ENCODE measurements at regions not wholly inside any gene's neighbourhood (a gene's known extent, or its start where the extent isn't known, plus 50 kb on each side); places are given as distances from the start of the nearest gene placed in this dataset.
A peak's percentile ranks its signal among the peaks of the same experiment; 100 is the strongest.

- no peak overlapping the region for H3K4me2 ChIP-seq (ENCODE audit: low read length)
- no peak overlapping the region for H4K8ac ChIP-seq (ENCODE audit: low read depth, low read length)
- H2BK5ac ChIP-seq (ENCODE audit: low read depth, low read length, poor library complexity): no peak overlapping the region
- H3K14ac ChIP-seq (ENCODE audit: low read length): no peak overlapping the region
- H3K4me1 ChIP-seq (ENCODE audit: control insufficient read depth in 1 of 2, insufficient read depth in 2 of 2, low read length in 2 of 2): no peaks in the 10 kb centered on the region
- no peak overlapping the region for H3K27ac ChIP-seq (ENCODE audit: low read depth, low read length)
- no peaks in the 10 kb centered on the region for H3K27me3 ChIP-seq (ENCODE audit: insufficient read depth, low read length)
- H3K79me1 ChIP-seq (ENCODE audit: low read length): no peaks in the 10 kb centered on the region
- H3K4ac ChIP-seq (ENCODE audit: low read depth, low read length): no peak overlapping the region
- no CpG with 5 or more reads among the region's 4 CpGs for WGBS (ENCODE audit: extremely low coverage, insufficient coverage, insufficient read length)
- no peak overlapping the region for H2AFZ ChIP-seq (ENCODE audit: insufficient read depth, low read length, poor library complexity)
- H3K23ac ChIP-seq (ENCODE audit: low read length): no peak overlapping the region
- H3K9me3 ChIP-seq (ENCODE audit: insufficient read depth, low read depth, low read length): peaks cover 4% of the 10 kb centered on the region
- no peak overlapping the region for H4K12ac ChIP-seq (ENCODE audit: low read depth, low read length)
- no peak overlapping the region for H3K18ac ChIP-seq (ENCODE audit: low read length)
- no peak overlapping the region for H2BK12ac ChIP-seq (ENCODE audit: low read length)
- H3K9ac ChIP-seq (ENCODE audit: low read length): no peak overlapping the region
- no peak overlapping the region for H4K91ac ChIP-seq (ENCODE audit: low read depth, low read length)
- no peaks in the 10 kb centered on the region for H3K79me2 ChIP-seq (ENCODE audit: control insufficient read depth, insufficient read depth, low read length, poor library complexity)
- no peak overlapping the region for H2BK120ac ChIP-seq (ENCODE audit: insufficient read depth, low read length, poor library complexity)
- H2AK5ac ChIP-seq (ENCODE audit: low read length): no peak overlapping the region
- H3K36me3 ChIP-seq (ENCODE audit: control insufficient read depth in 1 of 2, insufficient read depth in 2 of 2, low read length in 2 of 2): no peaks in the 10 kb centered on the region
- DNase-seq: peak; percentile 28 to 79
- no peak overlapping the region for H3K4me3 ChIP-seq (ENCODE audit: low read depth, low read length)
Measured at GRCh38 chr7:106430103-106430502, 145.3 kb upstream of the NAMPT start.

GRCh38 chr7:106426803-106427202 is 142.0 kb upstream of the NAMPT start:
- no peaks in the 10 kb centered on the region for H3K36me3 ChIP-seq (ENCODE audit: control insufficient read depth in 1 of 2, insufficient read depth in 2 of 2, low read length in 2 of 2)

GRCh38 chr7:106425017-106425719 is 140.4 kb upstream of the NAMPT start:
- Histone ChIP-seq H3K4me1 (ENCODE audit: control insufficient read depth in 1 of 2, insufficient read depth in 2 of 2, low read length in 2 of 2) (no peaks in the 10 kb centered on the region), H3K14ac (ENCODE audit: low read length) (no peak overlapping the region), H2BK120ac (ENCODE audit: insufficient read depth, low read length, poor library complexity) (no peak overlapping the region), H3K79me1 (ENCODE audit: low read length) (no peaks in the 10 kb centered on the region), H3K9ac (ENCODE audit: low read length) (peak overlapping the region; percentile 59), H4K8ac (ENCODE audit: low read depth, low read length) (no peak overlapping the region), H2BK12ac (ENCODE audit: low read length) (no peak overlapping the region), H3K9me3 (ENCODE audit: insufficient read depth, low read depth, low read length) (peaks cover 4% of the 10 kb centered on the region), H3K4me2 (ENCODE audit: low read length) (no peak overlapping the region), H2BK5ac (ENCODE audit: low read depth, low read length, poor library complexity) (no peak overlapping the region), H3K27ac (ENCODE audit: low read depth, low read length) (no peak overlapping the region), H3K79me2 (ENCODE audit: control insufficient read depth, insufficient read depth, low read length, poor library complexity) (no peaks in the 10 kb centered on the region), H3K23ac (ENCODE audit: low read length) (no peak overlapping the region), H4K91ac (ENCODE audit: low read depth, low read length) (no peak overlapping the region), H4K12ac (ENCODE audit: low read depth, low read length) (no peak overlapping the region), H3K27me3 (ENCODE audit: insufficient read depth, low read length) (no peaks in the 10 kb centered on the region), H3K18ac (ENCODE audit: low read length) (no peak overlapping the region), H3K4ac (ENCODE audit: low read depth, low read length) (no peak overlapping the region), H3K4me3 (ENCODE audit: low read depth, low read length) (no peak overlapping the region), H3K36me3 (ENCODE audit: control insufficient read depth in 1 of 2, insufficient read depth in 2 of 2, low read length in 2 of 2) (no peaks in the 10 kb centered on the region), H2AFZ (ENCODE audit: insufficient read depth, low read length, poor library complexity) (no peak overlapping the region), H2AK5ac (ENCODE audit: low read length) (no peak overlapping the region)
- WGBS (ENCODE audit: extremely low coverage, insufficient coverage, insufficient read length): no CpG with 5 or more reads among the region's 7 CpGs
- peak; percentile 96 to 98 for DNase-seq

More at GRCh38 chr7:106426803-106427202, 142.0 kb upstream of the NAMPT start:
- H3K9me3 ChIP-seq (ENCODE audit: insufficient read depth, low read depth, low read length): peaks cover 4% of the 10 kb centered on the region
- no peak overlapping the region for H4K91ac ChIP-seq (ENCODE audit: low read depth, low read length)
- no peak overlapping the region for H2BK120ac ChIP-seq (ENCODE audit: insufficient read depth, low read length, poor library complexity)
- H3K79me1 ChIP-seq (ENCODE audit: low read length): no peaks in the 10 kb centered on the region
- H2AK5ac ChIP-seq (ENCODE audit: low read length): no peak overlapping the region
- H3K27me3 ChIP-seq (ENCODE audit: insufficient read depth, low read length): no peaks in the 10 kb centered on the region
- no peak overlapping the region for H4K12ac ChIP-seq (ENCODE audit: low read depth, low read length)
- H3K4me3 ChIP-seq (ENCODE audit: low read depth, low read length): no peak overlapping the region
- H3K9ac ChIP-seq (ENCODE audit: low read length): no peak overlapping the region
- H4K8ac ChIP-seq (ENCODE audit: low read depth, low read length): no peak overlapping the region
- H2AFZ ChIP-seq (ENCODE audit: insufficient read depth, low read length, poor library complexity): no peak overlapping the region
- H3K23ac ChIP-seq (ENCODE audit: low read length): no peak overlapping the region
- DNase-seq: no peak
- no peak overlapping the region for H3K27ac ChIP-seq (ENCODE audit: low read depth, low read length)
- no peak overlapping the region for H3K4me2 ChIP-seq (ENCODE audit: low read length)
- no peak overlapping the region for H3K14ac ChIP-seq (ENCODE audit: low read length)
- H3K4me1 ChIP-seq (ENCODE audit: control insufficient read depth in 1 of 2, insufficient read depth in 2 of 2, low read length in 2 of 2): no peaks in the 10 kb centered on the region
- H3K4ac ChIP-seq (ENCODE audit: low read depth, low read length): no peak overlapping the region
- H2BK5ac ChIP-seq (ENCODE audit: low read depth, low read length, poor library complexity): no peak overlapping the region
- no peak overlapping the region for H3K18ac ChIP-seq (ENCODE audit: low read length)
- WGBS (ENCODE audit: extremely low coverage, insufficient coverage, insufficient read length): no CpG with 5 or more reads among the region's 7 CpGs
- H3K79me2 ChIP-seq (ENCODE audit: control insufficient read depth, insufficient read depth, low read length, poor library complexity): no peaks in the 10 kb centered on the region
- H2BK12ac ChIP-seq (ENCODE audit: low read length): no peak overlapping the region

GRCh38 chr7:106424476-106425016 is 139.8 kb upstream of the NAMPT start:
- no peak overlapping the region for H3K9ac ChIP-seq (ENCODE audit: low read length)
- no peak overlapping the region for H3K27ac ChIP-seq (ENCODE audit: low read depth, low read length)
- H3K36me3 ChIP-seq (ENCODE audit: control insufficient read depth in 1 of 2, insufficient read depth in 2 of 2, low read length in 2 of 2): no peaks in the 10 kb centered on the region
- no peaks in the 10 kb centered on the region for H3K79me2 ChIP-seq (ENCODE audit: control insufficient read depth, insufficient read depth, low read length, poor library complexity)
- no peak overlapping the region for H4K91ac ChIP-seq (ENCODE audit: low read depth, low read length)
- H3K79me1 ChIP-seq (ENCODE audit: low read length): no peaks in the 10 kb centered on the region
- H4K8ac ChIP-seq (ENCODE audit: low read depth, low read length): no peak overlapping the region
- no peak overlapping the region for H3K23ac ChIP-seq (ENCODE audit: low read length)
- H3K18ac ChIP-seq (ENCODE audit: low read length): no peak overlapping the region
- DNase-seq: peak; percentile 48 to 72
- no peak overlapping the region for H3K4me2 ChIP-seq (ENCODE audit: low read length)
- H3K14ac ChIP-seq (ENCODE audit: low read length): no peak overlapping the region
- H3K4ac ChIP-seq (ENCODE audit: low read depth, low read length): no peak overlapping the region
- no peak overlapping the region for H3K4me3 ChIP-seq (ENCODE audit: low read depth, low read length)
- no peak overlapping the region for H2AFZ ChIP-seq (ENCODE audit: insufficient read depth, low read length, poor library complexity)
- H3K9me3 ChIP-seq (ENCODE audit: insufficient read depth, low read depth, low read length): peaks cover 4% of the 10 kb centered on the region
- no peak overlapping the region for H4K12ac ChIP-seq (ENCODE audit: low read depth, low read length)
- no peak overlapping the region for H2BK120ac ChIP-seq (ENCODE audit: insufficient read depth, low read length, poor library complexity)
- H2BK5ac ChIP-seq (ENCODE audit: low read depth, low read length, poor library complexity): no peak overlapping the region
- H2AK5ac ChIP-seq (ENCODE audit: low read length): no peak overlapping the region
- H2BK12ac ChIP-seq (ENCODE audit: low read length): no peak overlapping the region
- H3K27me3 ChIP-seq (ENCODE audit: insufficient read depth, low read length): no peaks in the 10 kb centered on the region
- whole genome bisulfite sequencing (ENCODE audit: extremely low coverage, insufficient coverage, insufficient read length): no CpG with 5 or more reads among the region's 1 CpG
- H3K4me1 ChIP-seq (ENCODE audit: control insufficient read depth in 1 of 2, insufficient read depth in 2 of 2, low read length in 2 of 2): no peaks in the 10 kb centered on the region
